NOMO-1 treated with DMSO at 0.1 percent for 48 hours (cell line): ENCODE measurements at regions not wholly inside any gene's neighbourhood (a gene's known extent, or its start where the extent isn't known, plus 50 kb on each side); places are given as distances from the start of the nearest gene placed in this dataset.
A peak's percentile ranks its signal among the peaks of the same experiment; 100 is the strongest.

Source experiments
- DNase-seq: peaks from one replicate; lab custom pipeline; 2025; ENCODE audit not compliant: unreplicated experiment; lab: John Stamatoyannopoulos, UW

GRCh38 chr2:60324536-60324935 lies 228.9 kb downstream of the BCL11A start:
- DNase-seq, result no peak

- DNase-seq, result no peak
Measured at GRCh38 chr2:60321816-60322215, 231.6 kb downstream of the BCL11A start.

- no peak for DNase-seq
Measured at GRCh38 chr2:60320724-60321123, 232.7 kb downstream of the BCL11A start.

- DNase-seq, result no peak
Measured at GRCh38 chr2:60319031-60319547, 234.4 kb downstream of the BCL11A start.

GRCh38 chr2:60318544-60318943 lies 234.9 kb downstream of the BCL11A start:
- no peak for DNase-seq

GRCh38 chr2:60317844-60318243 lies 235.6 kb downstream of the BCL11A start:
- peak; percentile 82 for DNase-seq

GRCh38 chr2:60317034-60317386 lies 236.4 kb downstream of the BCL11A start:
- no peak for DNase-seq

GRCh38 chr2:60316381-60317033 lies 236.9 kb downstream of the BCL11A start:
- DNase-seq, result no peak

GRCh38 chr2:60313470-60314172 lies 239.8 kb downstream of the BCL11A start:
- DNase-seq, result no peak

GRCh38 chr2:60312618-60313017 lies 240.8 kb downstream of the BCL11A start:
- DNase-seq, result no peak

GRCh38 chr2:60311524-60311923 lies 241.9 kb downstream of the BCL11A start:
- DNase-seq, result no peak

GRCh38 chr2:60309941-60310660 lies 243.4 kb downstream of the BCL11A start:
- peak; percentile 7 for DNase-seq

GRCh38 chr2:60309336-60309735 lies 244.1 kb downstream of the BCL11A start:
- no peak for DNase-seq

GRCh38 chr2:60306267-60306861 lies 247.1 kb downstream of the BCL11A start:
- DNase-seq, result peak; percentile 26

- peak; percentile 39 for DNase-seq
Measured at GRCh38 chr2:60303680-60304079, 249.8 kb downstream of the BCL11A start.

- no peak for DNase-seq
Measured at GRCh38 chr2:60302377-60303126, 250.9 kb downstream of the BCL11A start.

GRCh38 chr2:60301726-60302125 lies 251.7 kb downstream of the BCL11A start:
- no peak for DNase-seq

GRCh38 chr2:60299179-60299578 lies 254.3 kb downstream of the BCL11A start:
- no peak for DNase-seq

GRCh38 chr2:60298006-60298696 lies 255.3 kb downstream of the BCL11A start:
- DNase-seq, result no peak

- DNase-seq, result no peak
Measured at GRCh38 chr2:60297296-60298005, 256.0 kb downstream of the BCL11A start.
